Limb (tissue), 2 donors: ENCODE measurements at regions not wholly inside any gene's neighbourhood (a gene's known extent, or its start where the extent isn't known, plus 50 kb on each side); places are given as distances from the start of the nearest gene placed in this dataset.

Source experiments
- DNase-seq, 2 donors: peaks; one replicate each; pipeline ENCODE4 v3.0.0-alpha.2; 2016; ENCODE audit errors: extremely low spot score in 2 of 2

DNA sequence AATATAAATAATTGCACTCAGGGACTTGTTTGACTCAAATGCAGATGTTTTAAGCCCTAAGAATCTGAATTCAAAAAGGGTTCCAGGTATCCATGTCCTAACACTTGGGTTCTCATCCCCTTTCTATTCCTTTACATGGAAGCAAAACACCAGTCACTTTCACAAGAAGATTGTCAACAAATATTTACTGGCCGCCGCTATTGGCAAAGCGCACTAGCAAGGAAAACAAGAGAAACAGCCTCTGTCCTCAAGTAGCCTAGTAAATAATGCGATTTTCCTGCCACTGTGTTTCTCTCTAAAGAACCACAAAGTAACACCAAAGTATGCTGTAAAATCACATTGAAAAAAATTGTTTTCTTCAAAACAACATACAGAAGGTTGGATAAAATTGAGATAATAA is 66.7 kb upstream of the EZH2 start:
- no peak for DNase-seq

- no peak for DNase-seq
Measured at GRCh38 chr7:148944935-148945934, 61.1 kb upstream of the EZH2 start.

GRCh38 chr7:148941598-148942275 is 57.6 kb upstream of the EZH2 start:
- DNase-seq, result peak; percentile 58 to 66

GRCh38 chr7:148940702-148941597 is 56.9 kb upstream of the EZH2 start:
- DNase-seq, result peak; percentile 80 to 90

DNA sequence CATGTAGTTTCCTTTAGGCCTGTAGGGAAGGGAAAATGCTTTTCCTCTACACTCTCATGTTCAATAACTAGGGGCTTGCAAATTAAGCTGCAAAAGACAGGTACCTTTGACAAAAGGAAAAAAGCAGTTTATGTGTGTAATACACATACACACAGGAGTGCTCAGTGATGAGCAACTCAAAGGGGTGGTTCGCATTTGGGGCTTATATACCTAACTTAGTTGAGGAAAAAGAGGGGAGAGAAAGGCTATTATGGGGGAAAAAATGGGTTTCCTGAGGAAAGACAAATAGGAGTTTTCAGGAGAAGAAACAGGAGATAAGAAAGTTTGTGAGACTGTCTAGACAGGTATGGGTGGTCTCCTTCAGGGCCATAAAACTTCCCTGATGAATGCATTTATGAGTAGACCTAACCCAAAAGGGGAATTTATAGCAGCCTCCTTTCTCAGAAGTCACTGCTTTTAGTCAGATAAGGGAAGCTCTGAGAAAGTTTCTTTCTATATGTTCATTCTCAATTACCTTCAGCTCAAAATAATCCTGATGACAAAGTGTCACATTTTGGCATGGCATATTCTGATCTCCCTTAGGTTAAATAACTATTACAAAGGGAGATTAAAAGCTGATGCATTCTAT is 55.2 kb upstream of the EZH2 start:
- DNase-seq, result no peak

GRCh38 chr7:148935451-148935850 is 51.4 kb upstream of the EZH2 start:
- DNase-seq, result no peak
